ENCODE measurements at regions not wholly inside any gene's neighbourhood (a gene's known extent, or its start where the extent isn't known, plus 50 kb on each side); places are given as distances from the start of the nearest gene placed in this dataset.

DNA sequence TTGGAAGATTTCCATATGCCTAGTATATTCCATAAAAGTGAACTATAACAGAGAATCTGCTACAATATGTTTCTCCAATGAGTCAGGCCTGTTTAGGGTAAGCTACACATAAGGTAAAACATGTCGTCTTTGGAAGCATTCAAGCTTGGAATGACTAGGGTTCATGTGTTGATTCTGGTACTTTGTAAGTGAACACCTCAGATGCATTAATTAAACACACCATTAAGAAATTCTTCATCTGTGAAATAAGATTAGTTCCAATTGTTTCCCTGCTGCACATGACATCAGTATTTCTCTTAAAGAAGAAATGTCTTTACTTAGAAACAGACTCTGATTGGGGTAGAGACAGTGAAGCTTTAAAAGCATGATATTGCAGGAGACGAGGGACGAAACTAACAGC lies 461.1 kb upstream of the NXPH2 start:
- no peak for DNase-seq

DNA sequence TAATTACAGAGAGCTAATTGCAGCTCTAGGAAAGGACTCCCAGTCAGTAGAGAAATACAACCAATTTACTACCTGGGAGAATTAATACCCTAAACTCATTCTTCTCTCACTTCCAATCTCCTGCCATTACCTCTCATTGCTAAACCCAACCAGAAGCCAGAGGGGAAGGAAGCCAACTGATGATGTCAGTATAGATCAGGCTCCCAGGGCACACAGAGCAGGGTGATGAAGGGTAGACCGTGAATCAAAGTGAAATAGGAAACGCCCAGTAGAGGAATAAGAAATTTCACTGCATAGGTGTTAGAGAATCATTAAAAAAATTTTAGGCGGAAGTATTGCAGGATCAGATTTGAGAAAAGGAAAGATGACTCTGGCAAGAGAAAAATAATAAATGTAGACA lies 456.8 kb upstream of the NXPH2 start:
- no peak for DNase-seq

DNA sequence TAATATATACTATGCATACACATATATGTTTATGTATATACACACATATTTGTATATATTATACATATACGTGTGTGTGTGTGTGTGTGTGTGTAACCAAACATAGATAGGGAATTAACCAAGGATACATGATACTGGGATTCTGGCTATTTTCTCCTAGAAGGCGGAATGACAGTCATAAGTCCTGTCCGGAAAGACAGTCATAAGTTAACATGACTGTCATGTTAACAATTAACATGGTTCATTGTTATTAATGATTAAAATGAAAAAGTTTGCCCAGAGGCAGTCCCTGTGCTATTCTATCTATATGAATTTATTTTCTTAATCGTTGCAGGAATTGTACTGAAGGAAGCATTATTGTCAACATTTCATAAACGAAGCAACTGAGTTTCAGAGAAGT lies 450.7 kb upstream of the NXPH2 start:
- DNase-seq: no peak

DNA sequence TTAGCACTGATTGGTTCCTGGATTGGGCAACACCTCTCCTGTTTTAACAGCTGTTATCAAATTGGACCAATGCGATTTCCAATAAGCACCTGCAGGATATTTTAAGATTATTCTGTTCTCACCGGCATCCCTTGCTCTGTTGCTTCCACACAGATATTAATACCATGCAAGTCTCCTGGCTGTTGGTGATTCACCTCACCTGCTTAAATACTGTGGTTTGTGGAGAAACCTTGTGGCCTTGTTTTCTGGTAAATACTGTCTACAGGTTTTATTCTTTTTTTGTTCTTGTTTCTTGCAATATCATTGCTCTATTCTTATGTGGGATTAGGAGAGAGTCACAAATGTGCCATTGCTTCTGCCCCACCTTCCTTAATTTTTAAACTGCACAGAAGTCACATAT lies 448.1 kb upstream of the NXPH2 start:
- no peak for DNase-seq

DNA sequence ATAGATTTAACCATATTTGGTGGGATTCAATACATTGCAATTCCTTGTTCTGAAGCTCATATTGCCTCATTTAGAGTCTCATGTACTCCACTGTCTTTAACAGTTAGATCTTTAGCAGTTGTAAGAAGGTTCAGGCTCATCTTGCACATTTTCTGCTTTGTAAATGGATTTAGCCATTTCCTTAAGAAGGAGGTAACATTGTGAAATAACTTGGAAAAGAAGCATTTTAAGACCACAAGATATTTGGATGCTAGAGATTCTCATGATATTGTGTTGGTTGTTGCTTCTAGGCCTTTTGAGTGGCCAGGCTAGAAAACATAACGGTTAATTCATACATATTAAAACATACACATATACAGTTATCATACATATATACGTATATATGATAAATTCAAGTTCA lies 445.8 kb upstream of the NXPH2 start:
- DNase-seq: no peak

DNA sequence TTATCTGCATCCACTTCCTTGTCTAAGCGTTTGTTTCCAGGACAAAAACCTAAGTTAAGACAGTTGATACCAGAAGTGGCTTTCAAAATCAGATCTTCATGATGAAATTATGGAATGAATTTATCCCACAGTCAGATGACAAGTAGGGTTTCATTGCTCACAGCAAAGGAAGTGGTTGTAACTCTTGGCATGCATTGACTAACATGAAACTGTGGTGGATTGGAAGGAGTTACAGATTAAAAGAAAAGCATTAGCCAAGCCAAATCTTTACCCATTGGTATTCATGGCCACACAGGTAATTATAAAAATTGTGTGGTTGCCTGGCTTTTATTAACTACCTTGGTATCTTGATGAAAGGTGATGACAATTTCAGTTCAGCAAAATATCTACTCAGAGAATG lies 438.0 kb upstream of the NXPH2 start:
- peak; percentile 33 for DNase-seq

DNA sequence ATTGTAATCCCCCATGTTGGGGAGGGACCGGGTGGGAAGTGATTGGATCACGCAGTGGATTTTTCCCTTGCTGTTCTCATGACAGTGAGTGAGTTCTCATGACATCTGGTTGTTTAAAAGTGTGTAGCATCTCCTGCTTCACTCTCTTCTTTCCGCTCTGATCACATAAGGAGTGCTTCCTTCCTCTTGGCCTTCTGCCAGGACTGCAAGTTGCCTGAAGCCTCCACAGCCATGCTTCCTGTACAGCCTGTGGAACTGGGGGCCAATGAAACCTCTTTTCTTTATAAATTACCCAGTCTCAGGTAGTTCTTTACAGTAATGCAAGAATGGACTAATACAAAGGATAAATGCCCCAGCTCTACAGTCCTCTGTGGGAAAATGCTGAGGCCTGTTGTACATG lies 437.5 kb upstream of the NXPH2 start:
- DNase-seq: no peak

DNA sequence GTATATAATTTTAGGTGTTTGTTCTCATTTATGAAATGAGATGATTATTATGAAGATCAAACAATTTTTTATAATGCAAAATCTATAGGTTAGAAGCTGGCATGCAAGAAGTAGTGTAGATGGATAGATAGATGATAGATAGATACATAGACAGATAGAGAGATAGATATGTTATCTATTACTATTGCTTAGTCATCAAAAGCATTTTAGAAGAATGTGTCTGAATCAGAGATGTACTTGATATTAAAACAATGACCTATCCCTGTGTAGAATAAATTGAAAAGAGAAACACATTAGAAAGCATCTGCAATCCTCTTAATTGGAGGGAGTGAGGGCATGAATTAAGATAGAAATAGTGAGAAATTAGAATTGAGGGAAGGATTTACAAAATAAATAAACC lies 436.2 kb upstream of the NXPH2 start:
- no peak for DNase-seq

DNA sequence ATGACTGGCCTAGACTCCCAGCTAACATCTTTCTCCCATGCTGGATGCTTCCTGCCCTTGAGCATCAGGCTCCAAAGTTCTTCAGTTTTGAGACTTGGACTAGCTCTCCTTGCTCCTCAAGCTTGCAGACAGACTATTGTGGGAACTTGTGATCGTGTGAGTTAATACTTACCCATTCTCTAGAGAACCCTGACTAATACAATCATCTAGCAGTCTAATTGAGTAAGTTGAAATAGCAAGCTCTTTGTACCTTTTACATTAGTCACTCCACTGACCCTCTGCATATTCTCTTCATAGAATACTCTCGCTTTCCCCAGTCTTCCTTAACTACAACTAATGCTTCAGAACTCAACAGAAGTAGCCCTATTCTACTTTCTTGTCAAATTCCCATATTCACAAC lies 434.6 kb upstream of the NXPH2 start:
- no peak for DNase-seq

DNA sequence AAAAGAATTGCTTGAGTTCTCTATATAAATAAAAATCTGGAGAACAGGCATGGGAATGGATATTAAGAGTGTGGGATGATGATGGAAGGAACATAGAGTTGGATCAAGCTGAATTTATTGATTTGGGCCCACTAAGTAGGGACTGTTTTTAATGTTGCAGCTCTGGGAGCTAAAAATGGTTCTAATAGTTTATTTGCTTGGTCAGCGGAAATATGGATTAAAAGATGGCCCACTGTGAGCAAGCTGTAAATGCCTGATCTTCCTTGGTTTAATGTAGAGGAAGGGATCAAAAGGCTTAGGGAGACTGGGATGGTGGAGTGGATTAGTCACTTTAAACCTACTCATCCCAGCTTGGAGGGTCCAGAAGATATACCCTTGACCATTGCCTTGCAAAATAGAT lies 429.4 kb upstream of the NXPH2 start:
- DNase-seq: no peak

DNA sequence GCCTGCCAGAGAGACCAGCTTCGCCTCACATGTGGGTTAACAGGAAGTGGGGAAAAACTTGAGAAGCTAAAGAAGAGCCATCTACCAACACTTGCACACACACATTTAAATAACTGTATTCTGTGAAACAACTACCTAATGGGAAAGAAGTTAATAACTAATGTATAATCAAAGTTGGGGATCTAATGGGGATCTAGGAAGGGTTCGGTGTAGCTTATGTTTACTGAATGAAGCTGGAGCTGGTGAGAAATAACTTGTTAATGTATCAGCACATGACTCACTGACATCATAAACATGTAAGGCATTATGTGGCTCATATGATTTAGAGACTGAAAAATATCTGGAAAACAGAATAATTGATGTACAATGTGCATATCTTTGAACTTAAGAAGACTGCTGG lies 421.3 kb upstream of the NXPH2 start:
- no peak for DNase-seq

DNA sequence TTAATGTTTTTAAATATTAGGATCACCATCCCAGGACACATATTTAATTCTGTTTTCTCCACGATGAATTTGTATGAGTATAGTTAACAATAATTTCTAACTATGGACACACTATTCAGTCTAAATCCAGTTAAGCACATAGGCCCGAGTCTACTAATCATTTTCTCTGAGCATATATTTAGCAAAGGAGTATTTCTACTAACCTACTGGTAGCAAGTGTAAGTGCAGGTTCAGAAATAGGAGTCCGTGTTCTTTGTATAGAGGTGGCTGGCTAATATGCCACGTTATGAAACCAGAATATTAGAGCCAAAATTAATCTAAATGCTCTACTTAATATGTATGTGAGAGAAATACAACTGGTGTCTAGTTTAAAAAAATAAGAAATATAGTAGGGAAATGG lies 416.6 kb upstream of the NXPH2 start:
- DNase-seq: no peak

DNA sequence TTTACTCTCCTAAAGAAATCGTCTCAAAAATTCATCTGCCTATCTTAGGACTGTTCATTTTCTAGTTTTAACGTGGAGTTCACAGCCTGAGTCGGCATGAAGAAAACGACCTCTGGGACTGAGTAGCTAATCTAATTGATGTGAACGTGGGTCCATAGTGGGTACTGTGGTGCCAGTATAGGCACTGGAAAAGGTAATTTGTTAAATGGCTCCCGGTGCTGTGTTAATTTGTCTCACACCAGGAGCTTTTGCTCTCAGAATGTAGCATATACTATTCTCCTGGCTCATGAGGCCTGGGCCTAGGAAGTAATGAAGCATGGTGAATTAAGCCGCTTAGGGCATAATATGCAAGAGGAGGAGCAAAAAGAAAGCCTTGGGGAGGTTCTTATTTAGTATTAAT lies 414.4 kb upstream of the NXPH2 start:
- no peak for DNase-seq

DNA sequence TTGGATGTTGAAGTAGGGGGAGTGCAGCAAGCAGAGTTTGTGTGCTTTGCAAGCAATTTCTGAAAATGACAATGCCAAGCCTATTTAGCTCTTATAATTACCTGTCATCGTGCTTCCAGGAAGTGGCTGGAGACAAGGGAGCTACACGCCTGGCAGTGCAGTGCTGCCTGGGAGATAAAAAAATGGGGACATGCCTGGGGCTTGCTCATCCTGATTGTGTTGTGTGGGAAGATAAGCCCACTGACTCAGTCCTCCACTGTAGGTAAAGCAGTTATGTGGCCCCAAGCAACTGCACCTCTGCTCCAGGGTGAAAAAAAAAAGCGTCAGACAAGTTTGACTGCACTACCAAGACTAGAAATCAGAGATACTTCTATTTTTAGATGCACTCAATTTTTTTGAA lies 396.9 kb upstream of the NXPH2 start:
- peak; percentile 73 for DNase-seq

DNA sequence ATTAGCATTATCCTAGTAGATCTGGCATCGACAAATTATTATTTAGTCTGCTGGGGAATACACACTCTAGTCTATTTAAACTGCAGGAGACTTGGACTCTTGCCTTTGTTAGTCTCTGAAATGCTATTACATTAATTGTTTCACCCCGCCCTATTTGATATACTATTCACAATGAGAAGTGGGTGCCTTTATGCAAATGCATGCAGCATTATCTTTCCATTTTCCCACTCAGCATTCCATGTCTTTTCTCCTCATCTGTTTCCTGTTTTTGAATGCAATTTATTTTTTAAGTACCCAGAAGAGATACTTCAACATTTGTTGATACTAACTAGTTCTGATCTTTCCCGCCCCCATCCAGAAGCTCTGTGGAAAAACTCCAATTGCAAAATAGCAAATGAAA lies 395.3 kb upstream of the NXPH2 start:
- peak; percentile 7 for DNase-seq

DNA sequence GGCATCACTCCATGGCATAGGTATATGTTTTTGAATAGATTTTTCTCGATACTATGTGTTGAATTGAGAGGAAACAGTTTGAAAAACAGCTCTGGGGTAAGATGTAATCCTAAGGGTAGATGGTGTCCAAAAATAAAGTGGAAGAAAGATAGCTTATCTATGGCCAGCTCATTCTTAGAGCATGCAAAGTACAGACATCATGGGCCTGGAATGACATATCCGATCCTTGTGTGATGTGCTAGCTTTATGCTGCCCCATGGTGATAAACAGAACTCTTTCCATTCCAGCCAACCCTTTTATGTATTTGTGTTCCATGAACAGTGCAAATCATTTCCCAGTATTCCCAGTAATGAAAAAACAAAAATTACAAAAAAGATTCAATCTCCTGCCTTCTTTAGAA lies 390.2 kb upstream of the NXPH2 start:
- DNase-seq: peak; percentile 87

DNA sequence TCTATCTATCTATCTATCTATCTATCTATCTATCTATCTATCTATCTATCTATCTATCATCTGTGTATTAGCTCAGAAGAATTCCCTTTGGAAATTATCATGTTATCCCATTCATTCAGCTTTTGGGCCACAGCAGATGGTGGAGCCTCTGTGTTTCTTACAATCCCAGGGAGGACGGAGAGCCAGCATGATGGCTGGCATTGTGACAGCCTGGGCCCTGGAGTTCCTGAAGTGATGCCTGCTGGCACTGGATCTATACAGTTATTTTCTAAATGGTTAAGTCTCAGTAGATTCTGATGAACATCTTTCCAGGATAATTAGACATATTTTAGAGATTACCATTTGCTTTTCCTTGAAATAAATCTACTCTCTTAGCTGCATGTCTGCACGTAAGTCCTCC lies 385.4 kb upstream of the NXPH2 start:
- DNase-seq: no peak

DNA sequence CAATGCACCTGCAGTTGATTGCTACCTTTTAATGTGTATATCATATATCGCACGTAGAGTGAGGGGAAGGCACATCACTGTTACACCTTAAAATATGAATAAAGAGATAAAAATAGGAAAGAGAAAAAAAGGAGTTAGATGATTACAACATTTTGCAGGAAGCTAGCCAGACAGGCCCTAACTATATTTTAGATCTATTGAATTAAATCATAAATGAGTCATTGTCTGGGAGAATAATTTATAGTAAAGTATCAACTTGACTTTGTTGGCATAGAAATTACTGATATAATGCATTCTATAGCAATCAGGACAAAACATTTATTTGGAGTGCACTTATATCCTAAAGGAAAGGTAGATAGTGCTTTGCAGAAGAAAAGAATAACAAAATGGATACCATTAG lies 384.9 kb upstream of the NXPH2 start:
- no peak for DNase-seq

DNA sequence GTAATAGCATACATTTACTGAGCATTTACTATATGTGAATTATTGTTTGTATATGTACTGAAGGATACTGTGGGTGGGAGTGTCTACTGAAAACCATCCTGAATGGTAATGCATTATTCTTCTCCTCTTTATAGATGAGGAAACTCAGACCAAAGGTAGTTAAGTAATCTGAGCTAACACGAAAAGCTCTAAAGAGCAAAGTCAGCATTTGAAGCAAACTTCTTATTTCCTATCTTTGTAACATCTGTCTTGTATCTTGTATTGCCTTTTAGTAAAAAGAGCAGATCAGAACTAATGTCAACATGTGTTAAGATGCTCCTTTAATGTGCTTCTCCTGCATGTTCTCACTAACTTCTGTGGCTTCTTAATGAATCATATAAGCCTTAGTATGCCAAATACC lies 382.8 kb upstream of the NXPH2 start:
- no peak for DNase-seq

DNA sequence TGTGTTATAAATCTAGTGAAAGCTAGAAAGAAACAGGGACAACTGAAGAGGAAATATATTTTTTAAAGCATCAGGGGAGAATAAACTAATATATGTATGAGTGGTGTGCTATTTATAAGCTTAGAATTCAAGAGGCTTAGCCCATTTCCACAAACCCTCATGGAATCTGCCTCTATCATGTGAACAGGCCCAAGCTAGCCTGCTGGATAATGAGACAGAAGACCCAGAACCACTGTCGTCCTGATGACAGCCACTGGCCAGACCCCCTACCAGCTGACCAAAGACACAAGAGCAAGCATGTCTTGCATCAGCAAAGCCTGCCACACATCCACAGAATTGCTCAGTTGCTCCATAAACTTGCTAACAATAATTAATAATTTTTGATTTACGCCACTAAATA lies 382.3 kb upstream of the NXPH2 start:
- DNase-seq: no peak

DNA sequence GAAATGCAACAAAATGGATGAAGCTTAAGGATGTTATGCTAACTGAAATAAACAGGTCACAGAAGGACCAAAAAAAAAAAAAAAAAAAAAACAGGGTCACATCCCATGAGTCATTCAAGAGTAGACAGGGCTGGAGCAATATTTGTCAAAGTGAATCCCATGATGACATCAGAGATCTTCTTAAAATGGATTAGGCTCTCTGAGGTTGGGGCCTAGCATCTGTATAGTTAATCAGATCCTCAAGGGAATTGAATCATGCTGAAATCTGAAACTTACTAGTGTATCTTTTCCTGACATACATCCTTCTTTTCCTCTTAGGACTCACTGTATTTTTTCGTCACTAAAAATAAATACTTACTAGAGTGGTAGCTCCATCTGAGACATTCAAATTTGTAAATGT lies 380.6 kb upstream of the NXPH2 start:
- DNase-seq: no peak

DNA sequence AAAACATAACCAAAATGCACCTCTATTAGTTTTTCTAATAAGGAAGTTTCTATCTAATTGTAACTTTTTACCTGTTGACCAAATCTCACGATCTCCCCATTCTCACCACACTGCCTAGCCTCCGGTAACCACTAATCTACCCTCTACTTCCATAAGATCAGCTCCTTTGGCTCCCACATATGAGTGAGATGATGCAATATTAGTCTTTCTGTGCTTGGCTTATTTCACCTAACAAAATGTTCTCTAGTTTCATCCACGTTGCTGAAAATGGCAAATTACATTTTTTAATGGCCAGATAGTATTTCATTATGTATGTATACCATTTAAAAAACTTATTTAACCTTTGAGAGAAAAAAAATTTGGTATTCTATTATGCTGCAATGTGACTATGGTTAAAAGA lies 379.0 kb upstream of the NXPH2 start:
- no peak for DNase-seq

DNA sequence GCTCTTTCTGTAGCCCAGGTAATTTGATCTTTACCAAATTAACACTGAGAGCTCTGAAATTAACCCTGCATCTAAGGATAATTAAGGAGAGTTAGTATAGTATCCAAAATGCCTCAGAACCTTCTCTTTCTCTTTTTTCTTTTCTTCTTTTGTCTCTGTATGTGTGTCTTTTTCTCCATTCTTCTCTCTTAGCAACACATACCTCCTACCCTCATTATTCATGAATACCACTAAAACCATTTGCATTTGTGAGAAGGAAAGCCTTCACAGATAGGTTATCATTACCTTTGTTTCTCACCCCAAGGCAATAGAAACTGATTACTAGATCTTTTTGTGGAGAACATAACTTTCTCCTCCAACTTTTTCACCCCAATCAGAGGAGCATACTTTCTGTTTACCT lies 376.5 kb upstream of the NXPH2 start:
- DNase-seq: no peak

DNA sequence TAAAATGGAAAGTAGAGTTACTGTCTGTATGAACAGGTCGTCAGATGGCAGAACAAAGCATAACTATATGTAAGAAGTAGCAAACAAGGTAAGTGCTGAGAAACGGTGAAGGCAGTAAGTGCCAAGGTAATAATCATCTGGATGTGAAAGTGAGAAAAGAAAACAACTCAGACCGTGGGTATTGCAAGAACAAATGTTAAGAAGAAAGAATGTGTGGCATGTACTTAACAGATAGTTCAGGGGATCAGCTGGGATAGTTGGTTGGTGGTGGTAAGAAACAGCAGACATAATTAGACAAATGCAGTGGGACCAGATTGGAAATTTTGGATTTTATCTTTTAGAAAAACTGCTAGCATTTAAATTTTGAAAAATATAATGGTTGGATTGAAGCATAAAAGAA lies 375.8 kb upstream of the NXPH2 start:
- DNase-seq: no peak

DNA sequence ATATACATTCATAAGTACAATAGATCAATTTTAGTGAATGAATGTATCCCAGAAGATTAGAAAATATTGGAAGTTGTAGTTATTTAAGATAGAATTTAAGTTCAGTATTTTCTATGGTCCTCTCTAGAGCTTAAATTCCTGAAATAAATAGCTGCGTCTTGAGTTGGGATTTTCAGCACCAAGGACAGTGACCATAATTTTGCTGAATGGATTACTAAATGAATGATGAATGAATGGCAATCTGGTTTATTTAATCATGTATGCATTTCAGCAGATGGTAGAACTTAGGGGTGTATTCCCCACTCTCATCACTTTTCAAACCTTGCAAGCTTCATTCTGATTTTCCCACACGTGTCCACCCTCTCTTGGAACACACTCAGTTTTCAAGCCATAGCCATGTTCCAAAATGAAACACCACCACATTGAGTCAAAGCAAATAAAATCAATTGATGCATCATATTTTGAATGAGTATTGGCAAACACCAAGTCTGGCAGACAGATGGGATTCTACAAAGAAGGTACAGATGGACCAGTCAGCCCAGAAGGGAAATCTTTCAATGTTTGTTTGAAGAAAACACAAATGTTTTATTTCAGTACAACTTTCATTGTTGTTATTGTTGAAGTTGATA lies 362.2 kb upstream of the NXPH2 start:
- peak; percentile 29 for DNase-seq

DNA sequence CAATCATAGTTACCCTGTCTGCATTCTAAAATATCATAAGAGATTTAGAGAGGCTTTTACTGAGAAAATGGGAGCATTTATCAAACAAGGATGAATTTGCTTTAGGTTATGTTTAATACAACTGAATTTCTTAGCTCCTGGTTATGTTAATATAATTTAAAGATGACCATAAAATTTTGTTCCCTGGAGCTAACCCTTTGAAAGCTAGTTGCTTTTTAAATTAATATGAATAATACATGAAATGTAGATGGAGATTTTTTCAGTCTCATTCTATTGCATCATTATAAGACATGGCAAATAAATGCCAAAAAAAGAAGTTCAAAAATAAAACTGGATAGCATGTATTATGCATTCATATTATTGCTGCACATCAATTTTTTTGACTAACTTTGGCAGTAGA lies 344.1 kb upstream of the NXPH2 start:
- DNase-seq: no peak
